Mesothelial cell of epicardium (in vitro differentiated cells): ENCODE measurements at regions not wholly inside any gene's neighbourhood (a gene's known extent, or its start where the extent isn't known, plus 50 kb on each side); places are given as distances from the start of the nearest gene placed in this dataset.

Source experiments
- DNase-seq, 2 experiments: peaks; one replicate each; pipeline ENCODE4 v3.0.0; 2021; ENCODE audit warnings: low spot score in 2 of 2; ENCODE audit not compliant: unreplicated experiment in 2 of 2
- H3K27ac Mint-ChIP-seq: 2 replicates; pipeline ENCODE4 v1.8.0; 2021; ENCODE audit warnings: mixed read lengths
- H3K27me3 Mint-ChIP-seq: 2 replicates; pipeline ENCODE4 v1.8.0; 2021; ENCODE audit warnings: low read depth, mixed read lengths
- H3K36me3 Mint-ChIP-seq: 2 replicates; pipeline ENCODE4 v1.8.0; 2021; ENCODE audit warnings: mixed read lengths
- H3K4me1 Mint-ChIP-seq: 2 replicates; pipeline ENCODE4 v1.8.0; 2021; ENCODE audit warnings: mixed read lengths
- H3K4me3 Mint-ChIP-seq: 2 replicates; pipeline ENCODE4 v1.8.0; 2021; ENCODE audit warnings: mild to moderate bottlenecking, moderate library complexity, mixed read lengths
- H3K9me3 Mint-ChIP-seq: 2 replicates; pipeline ENCODE4 v1.8.0; 2021; ENCODE audit warnings: mixed read lengths
- TF ChIP-seq, protein P1 (sequence below): fragments of 200-600 bp; sonication (generic); IDR thresholded peaks from one replicate; pipeline ENCODE4 v1.5.0; 2021; ENCODE audit warnings: antibody characterized with exemption; ENCODE audit not compliant: unreplicated experiment

DNA sequence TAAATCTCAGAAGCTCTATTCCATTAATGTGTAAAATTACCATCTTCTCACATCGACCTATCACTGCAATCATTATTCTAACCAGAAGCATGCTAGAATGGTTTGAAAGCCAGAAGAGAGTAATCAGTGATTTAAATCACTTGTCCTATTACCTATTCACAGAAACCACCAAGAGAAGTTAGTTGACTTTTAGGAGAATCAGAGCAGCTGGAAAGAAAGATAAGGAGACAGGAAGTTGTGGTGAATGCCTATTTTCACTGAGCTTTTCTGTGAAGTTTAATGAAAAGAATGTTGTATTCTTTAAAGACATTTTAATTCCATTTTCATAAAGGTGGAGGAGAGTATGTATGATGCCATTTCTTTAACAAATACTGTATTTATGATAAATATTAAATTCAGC lies 352.6 kb upstream of the CRIM1 start:
- H3K27me3 Mint-ChIP-seq: no peaks in the 10 kb centered on the region
- H3K4me1 Mint-ChIP-seq: peaks cover 3% of the 10 kb centered on the region
- TF ChIP-seq, protein P1, sequence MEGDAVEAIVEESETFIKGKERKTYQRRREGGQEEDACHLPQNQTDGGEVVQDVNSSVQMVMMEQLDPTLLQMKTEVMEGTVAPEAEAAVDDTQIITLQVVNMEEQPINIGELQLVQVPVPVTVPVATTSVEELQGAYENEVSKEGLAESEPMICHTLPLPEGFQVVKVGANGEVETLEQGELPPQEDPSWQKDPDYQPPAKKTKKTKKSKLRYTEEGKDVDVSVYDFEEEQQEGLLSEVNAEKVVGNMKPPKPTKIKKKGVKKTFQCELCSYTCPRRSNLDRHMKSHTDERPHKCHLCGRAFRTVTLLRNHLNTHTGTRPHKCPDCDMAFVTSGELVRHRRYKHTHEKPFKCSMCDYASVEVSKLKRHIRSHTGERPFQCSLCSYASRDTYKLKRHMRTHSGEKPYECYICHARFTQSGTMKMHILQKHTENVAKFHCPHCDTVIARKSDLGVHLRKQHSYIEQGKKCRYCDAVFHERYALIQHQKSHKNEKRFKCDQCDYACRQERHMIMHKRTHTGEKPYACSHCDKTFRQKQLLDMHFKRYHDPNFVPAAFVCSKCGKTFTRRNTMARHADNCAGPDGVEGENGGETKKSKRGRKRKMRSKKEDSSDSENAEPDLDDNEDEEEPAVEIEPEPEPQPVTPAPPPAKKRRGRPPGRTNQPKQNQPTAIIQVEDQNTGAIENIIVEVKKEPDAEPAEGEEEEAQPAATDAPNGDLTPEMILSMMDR: no peak
- no peak overlapping the region for H3K27ac Mint-ChIP-seq
- no peaks in the 10 kb centered on the region for H3K9me3 Mint-ChIP-seq
- no peak for DNase-seq
- H3K4me3 Mint-ChIP-seq: no peak overlapping the region
- no peaks in the 10 kb centered on the region for H3K36me3 Mint-ChIP-seq

GRCh38 chr2:35997488-35997887 lies 358.1 kb upstream of the CRIM1 start:
- Mint-ChIP-seq H3K27ac (no peak overlapping the region), H3K4me3 (no peak overlapping the region), H3K27me3 (no peaks in the 10 kb centered on the region), H3K4me1 (no peaks in the 10 kb centered on the region), H3K36me3 (no peaks in the 10 kb centered on the region), H3K9me3 (peaks cover 14% of the 10 kb centered on the region)
- no peak for DNase-seq
- TF ChIP-seq, protein P1: no peak

- Mint-ChIP-seq H3K27ac (no peak overlapping the region), H3K4me3 (no peak overlapping the region), H3K4me1 (peaks cover 3% of the 10 kb centered on the region), H3K36me3 (no peaks in the 10 kb centered on the region), H3K27me3 (no peaks in the 10 kb centered on the region), H3K9me3 (peaks cover 15% of the 10 kb centered on the region)
- TF ChIP-seq, protein P1: no peak
- no peak for DNase-seq
Observed at GRCh38 chr2:35989503-35989902, 366.1 kb upstream of the CRIM1 start.

DNA sequence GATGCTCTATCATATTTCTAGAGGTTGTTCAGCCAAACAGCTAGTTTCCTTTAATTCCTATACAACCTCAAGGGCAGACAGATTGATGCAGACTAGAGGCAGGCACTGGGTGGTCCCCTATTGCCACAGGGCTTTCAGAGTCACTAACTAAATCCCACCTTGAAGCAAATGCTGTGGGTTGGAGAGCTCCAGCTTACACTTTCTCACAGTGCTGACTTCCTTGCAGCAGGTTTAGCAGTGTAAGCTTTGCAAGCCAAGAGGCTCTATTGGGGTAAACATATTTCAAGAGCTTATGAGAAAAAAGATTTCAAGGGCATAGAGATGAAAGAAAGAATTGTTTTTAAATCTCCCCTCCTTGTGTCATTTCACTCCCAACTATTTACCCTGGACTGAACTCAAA lies 366.5 kb upstream of the CRIM1 start:
- peaks cover 13% of the 10 kb centered on the region for H3K9me3 Mint-ChIP-seq
- no peak for DNase-seq
- H3K27ac Mint-ChIP-seq: no peak overlapping the region
- TF ChIP-seq, protein P1: no peak
- no peaks in the 10 kb centered on the region for H3K27me3 Mint-ChIP-seq
- no peaks in the 10 kb centered on the region for H3K36me3 Mint-ChIP-seq
- H3K4me3 Mint-ChIP-seq: no peak overlapping the region
- peaks cover 3% of the 10 kb centered on the region for H3K4me1 Mint-ChIP-seq

- Mint-ChIP-seq H3K4me1 (peaks cover 3% of the 10 kb centered on the region), H3K36me3 (no peaks in the 10 kb centered on the region), H3K4me3 (no peak overlapping the region), H3K27me3 (no peaks in the 10 kb centered on the region), H3K27ac (no peak overlapping the region), H3K9me3 (peaks cover 6% of the 10 kb centered on the region)
- DNase-seq: no peak
- TF ChIP-seq, protein P1: no peak
Observed at GRCh38 chr2:35986871-35987270, 368.7 kb upstream of the CRIM1 start.

DNA sequence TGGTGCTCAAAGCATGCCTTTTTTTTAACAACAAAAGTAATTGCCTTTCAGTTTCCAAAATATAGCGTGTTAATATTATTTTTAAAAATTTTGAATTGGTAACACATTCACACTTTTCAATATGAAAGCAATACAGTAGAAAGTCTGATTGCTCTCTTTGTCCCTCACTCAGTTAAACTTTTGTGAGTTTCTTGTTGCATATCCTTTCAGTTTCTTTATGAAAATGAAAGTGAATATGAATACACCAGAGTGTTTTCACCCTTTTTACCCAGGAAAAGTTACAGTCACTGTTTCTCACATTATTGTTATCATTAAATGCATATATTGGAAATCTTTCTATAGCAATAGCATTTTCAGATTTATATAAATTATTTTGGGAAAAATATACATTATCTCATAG lies 377.4 kb upstream of the CRIM1 start:
- Mint-ChIP-seq H3K4me1 (peaks cover 3% of the 10 kb centered on the region), H3K36me3 (no peaks in the 10 kb centered on the region), H3K27me3 (no peaks in the 10 kb centered on the region), H3K9me3 (no peaks in the 10 kb centered on the region), H3K27ac (no peak overlapping the region), H3K4me3 (no peak overlapping the region)
- no peak for DNase-seq
- TF ChIP-seq, protein P1: no peak
